Subcutaneous abdominal adipose tissue (tissue), 5 donors: ENCODE measurements at regions not wholly inside any gene's neighbourhood (a gene's known extent, or its start where the extent isn't known, plus 50 kb on each side); places are given as distances from the start of the nearest gene placed in this dataset.

Source experiments
- H3K27ac ChIP-seq: one replicate; pipeline ENCODE4 v1.7.0; 2013; ENCODE audit warnings: low read depth, mild to moderate bottlenecking, inconsistent platforms, low read length, moderate library complexity
- H3K27me3 ChIP-seq, 5 donors: one replicate each; pipeline ENCODE4 v1.7.0; 2013; ENCODE audit warnings: low read length in 5 of 5, inconsistent platforms in 1 of 5; ENCODE audit not compliant: control insufficient read depth in 5 of 5, insufficient read depth in 4 of 5
- H3K36me3 ChIP-seq, 5 donors: one replicate each; pipeline ENCODE4 v1.7.0; 2013; ENCODE audit warnings: low read length in 5 of 5; ENCODE audit not compliant: control insufficient read depth in 5 of 5, insufficient read depth in 5 of 5
- H3K4me1 ChIP-seq, 5 donors: one replicate each; pipeline ENCODE4 v1.7.0; 2013; ENCODE audit warnings: low read length in 5 of 5, mild to moderate bottlenecking in 3 of 5, moderate library complexity in 1 of 5; ENCODE audit not compliant: control insufficient read depth in 5 of 5, insufficient read depth in 5 of 5
- H3K4me3 ChIP-seq, 5 donors: one replicate each; pipeline ENCODE4 v1.7.0; 2013; ENCODE audit warnings: low read length in 5 of 5, low read depth in 1 of 5
- H3K9ac ChIP-seq, 5 donors: one replicate each; pipeline ENCODE4 v1.7.0; 2013; ENCODE audit warnings: low read length in 5 of 5, mild to moderate bottlenecking in 4 of 5, moderate library complexity in 3 of 5
- H3K9me3 ChIP-seq, 5 donors: one replicate each; pipeline ENCODE4 v1.7.0; 2013; ENCODE audit warnings: low read length in 5 of 5; ENCODE audit not compliant: control insufficient read depth in 5 of 5
- donor health status: healthy.
- donor health status: healthy.
- donor health status: healthy.
- donor health status: healthy.
- donor health status: healthy.

- no peaks in the 10 kb centered on the region for H3K36me3 ChIP-seq
- no peak overlapping the region for H3K27ac ChIP-seq
- H3K9me3 ChIP-seq, result no peaks in the 10 kb centered on the region
- no peaks in the 10 kb centered on the region for H3K27me3 ChIP-seq
- H3K4me1 ChIP-seq, result no peaks in the 10 kb centered on the region
- H3K9ac ChIP-seq, result no peak overlapping the region
- no peak overlapping the region for H3K4me3 ChIP-seq
Observed at GRCh38 chr12:60849723-60850122, 1253.9 kb downstream of the SLC16A7 start.

DNA sequence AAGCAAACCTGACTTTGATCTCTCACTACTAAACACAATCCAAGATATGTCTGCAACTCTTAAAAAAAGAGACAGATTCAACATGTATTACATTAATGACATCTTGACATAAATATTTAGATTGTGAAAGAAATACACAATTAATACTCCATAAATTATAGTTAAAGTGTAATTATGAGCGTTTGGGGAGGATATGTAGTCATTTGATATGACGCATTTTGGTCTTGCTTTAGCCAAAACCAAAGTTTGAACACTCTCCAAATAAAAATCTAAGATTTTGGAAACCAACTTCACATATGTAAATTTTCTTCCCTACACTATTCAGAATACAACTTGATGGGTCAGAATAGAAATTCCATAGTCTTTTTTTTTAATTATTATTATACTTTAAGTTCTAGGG, 1257.6 kb downstream of the SLC16A7 start:
- Histone ChIP-seq H3K9me3 (no peaks in the 10 kb centered on the region), H3K9ac (no peak overlapping the region), H3K4me1 (no peaks in the 10 kb centered on the region), H3K27me3 (no peaks in the 10 kb centered on the region), H3K36me3 (no peaks in the 10 kb centered on the region), H3K4me3 (no peak overlapping the region), H3K27ac (no peak overlapping the region)

- H3K4me3 ChIP-seq, result no peak overlapping the region
- H3K27ac ChIP-seq, result no peak overlapping the region
- no peaks in the 10 kb centered on the region for H3K4me1 ChIP-seq
- H3K9me3 ChIP-seq, result no peaks in the 10 kb centered on the region
- no peaks in the 10 kb centered on the region for H3K27me3 ChIP-seq
- H3K36me3 ChIP-seq, result no peaks in the 10 kb centered on the region
- no peak overlapping the region for H3K9ac ChIP-seq
Observed at GRCh38 chr12:60863421-60863820, 1267.6 kb downstream of the SLC16A7 start.

- no peaks in the 10 kb centered on the region for H3K36me3 ChIP-seq
- no peaks in the 10 kb centered on the region for H3K4me1 ChIP-seq
- H3K27ac ChIP-seq, result no peak overlapping the region
- peaks cover 0 to 4% (median 0%) of the 10 kb centered on the region in 5 donors for H3K9me3 ChIP-seq
- H3K4me3 ChIP-seq, result no peak overlapping the region
- H3K9ac ChIP-seq, result no peak overlapping the region
- no peaks in the 10 kb centered on the region for H3K27me3 ChIP-seq
Observed at GRCh38 chr12:60872219-60872618, 1276.4 kb downstream of the SLC16A7 start.

- Histone ChIP-seq H3K4me3 (no peak overlapping the region), H3K36me3 (no peaks in the 10 kb centered on the region), H3K27ac (no peak overlapping the region), H3K27me3 (no peaks in the 10 kb centered on the region), H3K9ac (no peak overlapping the region), H3K9me3 (peaks cover 0 to 4% (median 0%) of the 10 kb centered on the region in 5 donors), H3K4me1 (no peaks in the 10 kb centered on the region)
Observed at GRCh38 chr12:60872850-60873713, 1277.3 kb downstream of the SLC16A7 start.

DNA sequence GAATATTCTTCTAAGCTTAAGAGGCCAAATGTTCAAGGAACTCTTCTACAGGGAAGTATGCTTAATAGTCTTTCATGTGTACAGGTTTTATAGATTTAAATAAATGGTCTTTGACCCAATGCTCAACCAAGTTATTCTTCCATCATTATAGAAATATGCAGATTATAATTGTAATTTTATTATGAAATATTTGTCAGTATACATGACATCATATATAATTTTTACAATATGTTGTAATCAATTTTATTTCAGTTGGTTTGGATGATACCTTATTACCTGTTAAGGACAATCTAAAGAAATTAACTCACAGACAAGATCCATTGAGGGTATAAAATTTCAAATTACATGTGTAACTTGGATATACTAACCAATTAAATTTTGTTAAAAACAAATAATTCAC, 1278.3 kb downstream of the SLC16A7 start:
- peaks cover 0 to 4% (median 0%) of the 10 kb centered on the region in 5 donors for H3K9me3 ChIP-seq
- no peaks in the 10 kb centered on the region for H3K4me1 ChIP-seq
- H3K27me3 ChIP-seq, result no peaks in the 10 kb centered on the region
- no peak overlapping the region for H3K27ac ChIP-seq
- H3K4me3 ChIP-seq, result no peak overlapping the region
- no peaks in the 10 kb centered on the region for H3K36me3 ChIP-seq
- no peak overlapping the region for H3K9ac ChIP-seq

DNA sequence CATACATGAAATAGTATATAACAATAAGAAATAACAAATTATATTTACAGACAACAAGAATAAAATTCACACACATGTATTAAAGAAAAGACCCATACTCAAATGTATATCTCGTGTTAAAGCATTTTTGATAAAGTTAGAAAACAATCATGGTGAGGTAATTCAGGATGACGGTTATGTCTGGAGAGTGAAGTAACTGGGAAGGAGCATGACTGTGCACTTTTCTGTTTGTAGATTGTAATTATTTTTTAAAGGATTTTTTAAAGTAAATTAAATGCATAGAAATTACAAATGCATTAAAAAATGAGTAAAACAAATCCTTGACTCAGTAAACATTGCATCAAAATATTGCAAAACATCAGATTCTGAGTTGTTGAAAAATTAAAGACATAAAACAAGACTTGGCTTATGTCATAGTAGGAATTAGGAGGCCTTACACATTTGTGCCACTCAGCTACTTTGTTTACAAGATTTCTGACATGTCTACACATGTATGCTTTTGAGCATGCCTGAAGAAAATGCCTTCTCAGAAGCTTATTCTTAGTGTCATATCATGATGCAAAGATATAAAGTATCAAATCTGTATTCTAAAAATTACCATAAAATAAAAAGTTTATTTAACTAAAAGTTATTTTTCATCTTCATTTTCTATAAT, 1325.1 kb downstream of the SLC16A7 start:
- Histone ChIP-seq H3K4me3 (no peak overlapping the region), H3K36me3 (no peaks in the 10 kb centered on the region), H3K9me3 (no peaks in the 10 kb centered on the region), H3K4me1 (no peaks in the 10 kb centered on the region), H3K9ac (no peak overlapping the region), H3K27me3 (no peaks in the 10 kb centered on the region), H3K27ac (no peak overlapping the region)

GRCh38 chr12:60921541-60921940, 1325.7 kb downstream of the SLC16A7 start:
- H3K9me3 ChIP-seq, result no peaks in the 10 kb centered on the region
- H3K9ac ChIP-seq, result no peak overlapping the region
- H3K27me3 ChIP-seq, result no peaks in the 10 kb centered on the region
- no peaks in the 10 kb centered on the region for H3K36me3 ChIP-seq
- no peaks in the 10 kb centered on the region for H3K4me1 ChIP-seq
- H3K4me3 ChIP-seq, result no peak overlapping the region
- no peak overlapping the region for H3K27ac ChIP-seq

DNA sequence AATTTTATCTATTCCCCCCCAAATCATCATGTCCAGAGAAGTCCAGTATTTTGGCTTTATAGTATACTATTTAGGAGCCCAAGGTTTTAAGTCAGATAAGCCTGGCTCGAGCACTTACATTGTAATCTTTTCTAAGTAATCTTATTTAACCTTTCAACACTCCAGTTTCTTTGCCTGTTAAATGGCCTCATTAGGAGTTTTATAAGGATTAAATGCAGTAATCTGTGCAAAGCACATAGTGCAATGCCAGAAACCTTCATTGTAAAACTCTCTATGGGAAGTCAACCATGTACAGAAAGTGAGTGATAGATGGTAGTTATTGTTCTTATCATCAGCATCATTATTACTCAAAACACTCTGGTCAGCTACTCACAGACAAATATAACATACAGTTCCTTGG, 1330.4 kb downstream of the SLC16A7 start:
- Histone ChIP-seq H3K9ac (no peak overlapping the region), H3K36me3 (no peaks in the 10 kb centered on the region), H3K4me3 (no peak overlapping the region), H3K27ac (no peak overlapping the region), H3K27me3 (no peaks in the 10 kb centered on the region), H3K4me1 (no peaks in the 10 kb centered on the region), H3K9me3 (no peaks in the 10 kb centered on the region)

- Histone ChIP-seq H3K4me1 (no peaks in the 10 kb centered on the region), H3K27ac (no peak overlapping the region), H3K4me3 (no peak overlapping the region), H3K9me3 (peaks cover 1 to 12% (median 7%) of the 10 kb centered on the region in 5 donors), H3K27me3 (no peaks in the 10 kb centered on the region), H3K36me3 (no peaks in the 10 kb centered on the region), H3K9ac (no peak overlapping the region)
Observed at GRCh38 chr12:60930151-60930550, 1330.1 kb upstream of the USP15 start.
